22Rv1 (cell line): ENCODE measurements at regions not wholly inside any gene's neighbourhood (a gene's known extent, or its start where the extent isn't known, plus 50 kb on each side); places are given as distances from the start of the nearest gene placed in this dataset.
"Not testable (repeated sequence)": the region's sequence is repeated elsewhere in the genome, so short reads cannot be mapped to it uniquely, and the experiment has no call there.

ENCODE experiments used
- H3K27ac ChIP-seq: fragments of 450-650 bp; 2 replicates; pipeline ENCODE4 v1.5.1; 2017
- CTCF ChIP-seq: fragments of 450-650 bp; IDR thresholded peaks from 2 replicates; pipeline ENCODE4 v1.5.1; 2017; ENCODE audit warnings: mild to moderate bottlenecking
- ZFX ChIP-seq: fragments of 450-650 bp; IDR thresholded peaks from 2 replicates; pipeline ENCODE4 v1.6.1; 2017; ENCODE audit warnings: antibody characterized with exemption, borderline replicate concordance

- TF ChIP-seq CTCF (no peak), ZFX (no peak)
- H3K27ac ChIP-seq = no peak overlapping the region
Observed at GRCh38 chrX:91257388-91257787, 177.3 kb upstream of the PABPC5 start.

- TF ChIP-seq CTCF = no peak
- H3K27ac ChIP-seq = no peak overlapping the region
Observed at GRCh38 chrX:91279479-91279878, 155.2 kb upstream of the PABPC5 start.

GRCh38 chrX:91311969-91312368 lies 122.7 kb upstream of the PABPC5 start:
- H3K27ac ChIP-seq = no peak overlapping the region
- no peak for TF ChIP-seq ZFX
- TF ChIP-seq CTCF = no peak

- not testable (repeated sequence) for H3K27ac ChIP-seq
Observed at GRCh38 chrX:91318870-91319269, 115.8 kb upstream of the PABPC5 start.

- TF ChIP-seq CTCF (no peak), ZFX (no peak)
- peak overlapping the region; percentile 42; the same call in 1 of the 2 replicates for H3K27ac ChIP-seq
Observed at GRCh38 chrX:91331476-91331875, 103.2 kb upstream of the PABPC5 start.
